ENCODE measurements at regions not wholly inside any gene's neighbourhood (a gene's known extent, or its start where the extent isn't known, plus 50 kb on each side); places are given as distances from the start of the nearest gene placed in this dataset.
"Not testable (repeated sequence)": the region's sequence is repeated elsewhere in the genome, so short reads cannot be mapped to it uniquely, and the experiment has no call there.

GRCh38 chr5:30345539-30346345 is 847.7 kb upstream of the CDH6 start:
- not testable (repeated sequence) for TF ChIP-seq POLR2A, CTCF (IDR thresholded peaks at IDR 0.05)

All from prostate gland (tissue), 2 donors.